Inferior parietal cortex (tissue), 1 donor: ENCODE measurements at regions not wholly inside any gene's neighbourhood (a gene's known extent, or its start where the extent isn't known, plus 50 kb on each side); places are given as distances from the start of the nearest gene placed in this dataset.

Experiments
- DNase-seq: peaks from one replicate; pipeline ENCODE4 v3.0.0-alpha.2; 2016; ENCODE audit errors: extremely low spot score

- no peak for DNase-seq
Measured at GRCh38 chr1:201610858-201611257, 71.9 kb downstream of the NAV1 start.

GRCh38 chr1:201612645-201613044, 73.7 kb downstream of the NAV1 start:
- no peak for DNase-seq

GRCh38 chr1:201614262-201615015, 75.5 kb downstream of the NAV1 start:
- DNase-seq, result no peak

GRCh38 chr1:201617157-201617556, 78.2 kb downstream of the NAV1 start:
- no peak for DNase-seq

GRCh38 chr1:201618389-201618788, 79.5 kb downstream of the NAV1 start:
- DNase-seq, result no peak

- DNase-seq, result no peak
Measured at GRCh38 chr1:201618905-201619304, 80.0 kb downstream of the NAV1 start.

GRCh38 chr1:201619513-201619912, 80.6 kb downstream of the NAV1 start:
- DNase-seq, result no peak

- DNase-seq, result no peak
Measured at GRCh38 chr1:201622353-201622752, 83.4 kb downstream of the NAV1 start.

- DNase-seq, result no peak
Measured at GRCh38 chr1:201622824-201623223, 83.9 kb downstream of the NAV1 start.

GRCh38 chr1:201624741-201625225, 85.9 kb downstream of the NAV1 start:
- no peak for DNase-seq

- no peak for DNase-seq
Measured at GRCh38 chr1:201625226-201625761, 86.4 kb downstream of the NAV1 start.

- DNase-seq, result no peak
Measured at GRCh38 chr1:201625851-201626251, 86.9 kb downstream of the NAV1 start.

- DNase-seq, result no peak
Measured at GRCh38 chr1:201626629-201627275, 87.8 kb downstream of the NAV1 start.

GRCh38 chr1:201628490-201628889, 89.6 kb downstream of the NAV1 start:
- DNase-seq, result no peak

- no peak for DNase-seq
Measured at GRCh38 chr1:201630582-201630981, 91.7 kb downstream of the NAV1 start.

- DNase-seq, result peak; percentile 43
Measured at GRCh38 chr1:201631037-201631436, 92.1 kb downstream of the NAV1 start.

GRCh38 chr1:201632364-201632952, 93.5 kb downstream of the NAV1 start:
- no peak for DNase-seq

- no peak for DNase-seq
Measured at GRCh38 chr1:201633297-201633696, 94.4 kb downstream of the NAV1 start.

GRCh38 chr1:201633811-201634210, 94.9 kb downstream of the NAV1 start:
- DNase-seq, result no peak

GRCh38 chr1:201634261-201634660, 95.3 kb downstream of the NAV1 start:
- DNase-seq, result no peak

GRCh38 chr1:201636097-201636496, 97.2 kb downstream of the NAV1 start:
- no peak for DNase-seq

GRCh38 chr1:201636510-201636971, 97.6 kb downstream of the NAV1 start:
- DNase-seq, result no peak
